ENCODE measurements at regions not wholly inside any gene's neighbourhood (a gene's known extent, or its start where the extent isn't known, plus 50 kb on each side); places are given as distances from the start of the nearest gene placed in this dataset.

GRCh38 chr15:95417761-95418160, 912.7 kb upstream of the NR2F2 start:
- DNase-seq, result no peak

GRCh38 chr15:95422255-95422654, 908.2 kb upstream of the NR2F2 start:
- no peak for DNase-seq

- DNase-seq, result no peak
Observed at GRCh38 chr15:95425859-95426258, 904.6 kb upstream of the NR2F2 start.

GRCh38 chr15:95429345-95429744, 901.2 kb upstream of the NR2F2 start:
- DNase-seq, result no peak

- DNase-seq, result no peak
Observed at GRCh38 chr15:95431518-95431917, 899.0 kb upstream of the NR2F2 start.

- DNase-seq, result no peak
Observed at GRCh38 chr15:95432878-95433405, 897.6 kb upstream of the NR2F2 start.

GRCh38 chr15:95439922-95440376, 890.6 kb upstream of the NR2F2 start:
- no peak for DNase-seq

GRCh38 chr15:95440712-95441111, 889.8 kb upstream of the NR2F2 start:
- DNase-seq, result no peak

- no peak for DNase-seq
Observed at GRCh38 chr15:95442107-95442719, 888.3 kb upstream of the NR2F2 start.

- no peak for DNase-seq
Observed at GRCh38 chr15:95444860-95445259, 885.6 kb upstream of the NR2F2 start.

- DNase-seq, result no peak
Observed at GRCh38 chr15:95446854-95447253, 883.6 kb upstream of the NR2F2 start.

GRCh38 chr15:95447486-95447885, 883.0 kb upstream of the NR2F2 start:
- no peak for DNase-seq

- no peak for DNase-seq
Observed at GRCh38 chr15:95448531-95449229, 881.8 kb upstream of the NR2F2 start.

GRCh38 chr15:95449230-95449628, 881.3 kb upstream of the NR2F2 start:
- no peak for DNase-seq

GRCh38 chr15:95450413-95450812, 880.1 kb upstream of the NR2F2 start:
- DNase-seq, result no peak

- DNase-seq, result no peak
Observed at GRCh38 chr15:95451938-95452337, 878.6 kb upstream of the NR2F2 start.

GRCh38 chr15:95454403-95455262, 875.9 kb upstream of the NR2F2 start:
- no peak for DNase-seq

GRCh38 chr15:95457520-95457919, 873.0 kb upstream of the NR2F2 start:
- DNase-seq, result no peak

- DNase-seq, result no peak
Observed at GRCh38 chr15:95458721-95459120, 871.8 kb upstream of the NR2F2 start.

GRCh38 chr15:95459273-95459672, 871.2 kb upstream of the NR2F2 start:
- no peak for DNase-seq

GRCh38 chr15:95464509-95464908, 866.0 kb upstream of the NR2F2 start:
- DNase-seq, result no peak

GRCh38 chr15:95468820-95469219, 861.7 kb upstream of the NR2F2 start:
- no peak for DNase-seq

GRCh38 chr15:95469496-95470000, 861.0 kb upstream of the NR2F2 start:
- no peak for DNase-seq

Data from inflammatory macrophage treated with lipopolysaccharide for 4 hours (primary cell).